ENCODE measurements at regions not wholly inside any gene's neighbourhood (a gene's known extent, or its start where the extent isn't known, plus 50 kb on each side); places are given as distances from the start of the nearest gene placed in this dataset.

GRCh38 chr11:15653191-15653710, 538.5 kb downstream of the INSC start:
- TF ChIP-seq CTCF (conservative IDR thresholded peaks at IDR 0.05; ENCODE audit: low read depth, low read length) = no peak
- no peak for TF ChIP-seq EZH2 (IDR thresholded peaks at IDR 0.05; ENCODE audit: borderline replicate concordance, low read depth, low read length, poor library complexity, severe bottlenecking)
